NK-92 treated with Interleukin-12 subunit alpha and Interleukin-12 subunit beta, amount 100 ng/mL, for 24 hours (cell line): ENCODE measurements at regions not wholly inside any gene's neighbourhood (a gene's known extent, or its start where the extent isn't known, plus 50 kb on each side); places are given as distances from the start of the nearest gene placed in this dataset.
"Not testable (repeated sequence)": the region's sequence is repeated elsewhere in the genome, so short reads cannot be mapped to it uniquely, and the experiment has no call there.

ENCODE experiments used
- DNase-seq: peaks from one replicate; lab custom pipeline; 2025; lab: John Stamatoyannopoulos, UW

DNA sequence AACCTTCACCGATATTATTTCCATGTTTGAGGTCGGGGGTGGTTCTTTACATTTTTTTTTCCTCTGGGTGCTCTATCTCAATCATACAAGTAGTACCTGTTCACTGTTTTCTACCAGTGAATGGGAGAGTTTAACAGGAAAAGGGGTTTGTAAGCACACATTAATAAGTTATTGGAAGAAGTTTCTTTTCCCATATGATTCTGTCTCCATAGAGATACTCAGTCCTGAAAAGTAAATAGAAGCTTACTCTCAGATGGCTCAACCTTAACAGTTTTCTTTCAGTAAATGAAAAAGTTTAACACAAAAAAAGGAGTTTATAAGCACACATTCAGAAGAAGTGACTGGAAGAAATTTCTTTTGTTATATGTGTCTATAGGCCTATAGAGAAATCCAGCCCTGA is 995.6 kb upstream of the SLC39A10 start:
- DNase-seq = no peak

DNA sequence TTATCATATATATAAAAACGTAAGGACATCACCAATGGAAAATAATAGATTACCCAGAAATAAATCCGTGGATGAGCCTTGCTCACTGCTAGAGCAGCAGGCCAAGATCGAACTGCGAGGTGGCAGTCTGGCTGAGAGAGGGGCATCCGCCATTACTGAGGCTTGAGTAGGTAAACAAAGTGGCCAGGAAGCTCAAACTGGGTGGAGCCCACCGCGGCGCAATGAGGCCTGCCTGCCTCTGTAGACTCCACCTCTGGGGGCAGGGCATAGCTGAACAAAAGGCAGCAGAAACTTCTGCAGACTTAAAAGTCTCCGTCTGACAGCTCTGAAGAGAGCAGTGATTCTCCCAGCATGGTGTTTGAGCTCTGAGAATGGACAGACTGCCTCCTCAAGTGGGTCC is 1018.0 kb upstream of the SLC39A10 start:
- DNase-seq = not testable (repeated sequence)

DNA sequence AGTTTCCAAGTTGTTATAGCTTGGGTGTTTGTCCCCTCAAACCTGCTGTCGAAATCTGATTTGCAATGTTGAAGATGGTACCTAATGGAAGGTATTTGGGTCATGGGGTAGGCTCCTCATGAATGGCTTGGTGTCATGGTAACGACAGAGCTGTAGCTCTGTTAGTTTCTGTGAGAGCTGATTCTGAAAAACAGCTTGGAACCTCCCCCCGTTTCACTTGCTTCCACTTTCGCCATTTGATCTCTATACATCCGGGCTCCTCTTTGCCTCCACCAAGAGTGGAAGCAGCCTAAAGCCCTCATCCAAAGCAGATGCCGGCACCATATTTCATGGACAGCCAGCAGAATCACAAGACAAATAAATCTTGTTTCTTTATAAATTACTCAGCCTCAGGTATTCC is 1035.1 kb upstream of the SLC39A10 start:
- no peak for DNase-seq

DNA sequence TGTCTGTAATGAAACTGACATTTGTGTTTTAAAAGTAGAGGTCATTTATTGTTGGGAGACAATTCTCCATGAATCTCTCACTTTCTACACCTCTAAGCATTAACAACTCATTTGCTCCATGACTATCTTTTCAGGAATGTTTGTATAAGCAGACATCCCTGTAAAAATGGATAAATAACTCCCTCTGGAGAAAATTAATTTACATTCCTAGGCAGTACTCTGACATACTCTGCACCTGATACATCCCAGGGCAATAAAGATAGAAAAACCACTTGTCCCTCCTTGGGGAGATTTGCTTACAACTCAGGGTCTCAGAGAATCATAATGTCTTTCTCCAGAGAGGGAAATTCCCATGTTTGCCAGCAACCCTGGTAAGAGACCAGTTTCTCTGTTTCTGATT is 1037.7 kb upstream of the SLC39A10 start:
- no peak for DNase-seq

DNA sequence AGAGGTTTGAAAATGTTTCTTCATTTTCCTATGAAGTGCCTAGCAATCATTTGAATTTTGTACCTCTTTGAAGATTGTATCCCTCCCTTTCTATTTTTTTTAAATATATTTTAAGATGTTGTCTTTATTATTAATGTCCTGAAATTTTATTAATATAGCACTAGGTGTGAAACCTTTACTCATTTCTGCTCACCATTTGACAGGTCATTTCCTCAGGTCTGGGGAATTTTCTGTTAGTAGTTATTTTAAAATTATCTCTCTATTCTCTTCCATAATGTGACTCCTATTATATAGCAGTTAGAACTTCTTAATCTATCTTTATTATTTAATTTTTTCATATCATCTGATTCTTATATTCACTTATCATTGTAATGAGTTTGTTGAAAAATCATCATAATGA is 1038.6 kb upstream of the SLC39A10 start:
- no peak for DNase-seq

DNA sequence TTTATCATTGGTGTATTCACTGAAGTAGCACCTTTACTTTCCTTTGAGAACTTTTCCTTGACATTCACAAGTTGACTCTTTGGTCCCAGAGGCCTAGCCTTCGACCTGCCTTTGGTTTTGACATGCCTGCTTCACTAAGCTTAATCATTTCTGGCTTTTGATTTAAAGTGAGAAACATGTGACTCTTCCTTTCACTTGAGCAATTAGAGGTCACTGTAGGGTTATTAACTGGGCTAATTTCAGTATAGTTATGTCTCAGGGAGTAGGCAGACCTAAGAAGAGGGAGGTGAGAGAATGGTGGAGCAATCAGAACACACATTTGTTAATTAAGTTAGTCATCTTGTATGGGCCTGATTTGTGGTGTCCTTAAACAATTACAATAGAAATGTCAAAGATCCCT is 1040.7 kb upstream of the SLC39A10 start:
- DNase-seq = no peak

DNA sequence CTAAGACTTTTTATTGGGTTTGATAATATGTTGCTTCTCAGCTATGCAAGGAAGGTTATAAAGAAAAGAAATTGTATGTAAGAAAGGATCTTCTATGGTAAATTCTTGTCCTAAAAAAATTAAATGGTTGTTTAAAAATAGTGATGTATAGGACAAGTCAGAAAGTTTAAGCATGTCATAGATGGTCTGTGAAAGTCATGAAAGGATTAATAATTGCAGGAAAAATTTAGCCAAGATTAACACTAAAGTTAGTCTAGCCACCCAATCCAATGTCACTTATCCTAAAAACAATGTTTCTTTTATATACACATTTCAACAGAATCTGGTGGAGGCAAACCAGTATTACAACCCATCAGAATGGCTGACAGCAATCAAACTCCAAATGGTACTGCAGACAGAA is 1046.7 kb upstream of the SLC39A10 start:
- no peak for DNase-seq

DNA sequence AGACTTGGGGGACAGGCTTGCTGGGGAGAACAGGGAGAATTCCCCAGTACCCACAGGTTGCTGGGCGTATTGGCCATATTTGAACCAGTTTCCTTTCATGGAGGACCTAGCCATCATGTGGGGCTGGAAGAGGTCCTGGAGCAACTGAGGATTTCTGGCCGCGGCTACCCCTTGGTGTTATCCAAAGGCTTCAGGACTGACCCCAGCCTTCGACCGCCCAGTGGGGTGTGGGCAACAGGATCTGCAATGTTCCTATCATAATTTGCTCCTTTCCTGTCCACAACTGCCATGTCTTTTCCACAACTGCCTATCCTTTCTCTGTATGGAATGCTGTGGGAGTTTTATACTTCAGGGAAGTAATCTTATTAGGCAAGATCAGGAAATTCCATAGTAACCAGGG is 1053.6 kb upstream of the SLC39A10 start:
- DNase-seq = no peak

DNA sequence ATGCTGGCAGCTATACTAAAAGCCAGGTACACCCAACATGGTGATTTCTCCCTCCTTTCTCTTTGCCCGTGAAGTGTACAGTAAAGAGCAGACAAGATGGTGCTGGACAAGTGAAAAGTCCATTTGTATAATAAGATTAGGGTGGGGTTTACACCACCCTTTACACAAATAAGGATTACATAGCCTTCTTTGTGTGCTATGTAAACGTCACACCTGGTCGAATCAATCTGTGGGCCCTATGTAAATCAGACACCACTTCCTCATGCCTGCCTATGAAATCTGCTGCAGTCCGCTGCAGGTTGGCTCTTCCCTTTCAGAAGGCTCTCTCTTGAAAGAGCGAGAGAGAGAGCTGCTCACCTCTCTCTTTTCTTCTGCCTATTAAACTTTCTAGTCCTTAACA is 1054.3 kb upstream of the SLC39A10 start:
- no peak for DNase-seq

DNA sequence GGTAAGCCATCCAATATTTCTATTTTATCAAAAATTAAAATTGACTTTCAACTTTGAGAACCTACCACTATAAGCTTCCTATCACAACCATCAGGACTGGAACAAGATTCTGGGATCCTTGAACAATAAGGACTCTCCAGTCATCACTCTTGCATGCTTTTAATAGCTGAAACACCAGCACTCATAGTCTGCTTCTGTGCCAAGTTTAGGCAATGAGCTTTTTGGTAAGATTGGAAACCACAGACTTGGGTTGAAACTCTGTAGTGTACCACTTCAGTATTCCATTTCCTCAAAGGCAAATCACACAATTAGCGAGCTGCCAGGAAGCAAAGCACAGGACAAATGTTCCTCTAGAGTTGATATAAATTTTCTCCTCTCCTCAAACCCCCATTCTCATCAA is 1065.8 kb upstream of the SLC39A10 start:
- DNase-seq = no peak

DNA sequence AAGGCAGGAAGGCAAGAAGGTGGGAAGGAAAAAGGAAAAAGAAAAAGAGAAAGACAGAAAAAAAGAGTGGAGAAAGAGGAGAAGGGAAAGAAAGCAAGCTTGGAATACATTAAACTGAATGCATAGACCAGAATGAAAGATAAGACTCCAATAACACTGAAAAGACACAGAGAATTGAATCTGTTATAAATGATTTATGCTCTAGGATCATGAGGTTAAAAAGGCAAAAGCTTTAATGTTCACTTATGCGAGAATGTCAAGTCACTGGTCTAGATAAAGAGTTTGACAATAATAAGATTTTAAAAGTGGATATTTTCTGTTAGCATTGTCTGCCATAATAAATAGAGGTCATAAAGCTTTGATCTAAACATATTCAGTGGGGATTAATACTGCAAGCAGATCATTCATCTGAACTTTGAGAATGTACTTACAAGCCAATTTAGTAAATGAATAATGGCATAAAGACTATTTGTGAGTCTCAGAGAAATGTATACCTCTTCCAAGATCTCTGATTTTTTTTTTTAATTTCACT is 1069.2 kb upstream of the SLC39A10 start:
- DNase-seq = no peak

DNA sequence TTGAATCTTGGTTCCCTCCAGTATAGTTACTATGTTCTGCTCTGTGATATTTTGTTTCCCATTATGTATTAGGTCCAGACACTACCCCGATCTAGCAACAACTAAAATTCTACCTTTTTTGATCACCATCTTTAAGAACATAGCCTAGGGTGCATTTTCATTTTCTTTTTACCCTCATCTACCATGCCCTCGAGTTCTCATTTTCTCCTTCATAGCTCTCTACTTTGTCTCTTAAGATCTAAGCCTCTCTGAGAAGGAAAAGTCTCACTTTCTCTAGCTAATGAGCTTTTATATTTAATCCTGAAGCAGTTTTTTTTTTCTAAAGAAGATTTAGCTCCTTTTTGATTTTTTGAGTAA is 1089.4 kb upstream of the SLC39A10 start:
- no peak for DNase-seq

DNA sequence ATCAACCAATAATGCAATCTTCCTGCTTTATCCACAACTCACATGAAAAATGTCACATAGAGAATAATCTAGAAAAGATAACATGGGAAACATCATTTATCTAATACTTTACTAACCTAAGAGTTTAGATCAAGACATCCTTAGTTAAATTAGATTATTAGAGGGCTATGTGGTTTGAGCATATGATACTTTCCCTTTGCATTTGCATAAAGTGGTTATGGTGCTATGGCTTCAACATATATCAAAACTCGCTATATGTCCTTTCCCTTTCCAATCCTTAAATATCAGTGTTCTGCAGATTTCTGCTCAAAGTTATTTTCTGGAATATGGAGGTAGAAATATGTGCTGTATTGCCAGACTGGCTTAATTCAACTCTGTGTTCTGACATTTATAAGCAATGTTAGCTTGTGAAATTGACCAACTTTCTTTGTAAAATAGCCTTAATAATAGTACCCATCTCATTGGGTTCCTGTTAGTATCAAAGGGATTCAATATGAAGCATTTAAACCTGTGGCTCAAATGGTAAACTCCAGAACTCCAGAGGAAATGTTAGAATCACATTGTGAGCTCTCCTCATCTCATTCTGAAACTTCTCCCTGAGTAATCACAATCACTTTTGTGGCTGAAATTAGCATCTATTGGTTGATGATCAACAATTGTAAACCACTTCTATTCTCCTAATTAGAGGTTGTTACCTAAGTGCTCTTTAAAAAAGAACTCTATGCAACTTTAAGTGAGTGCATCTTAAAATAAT is 1089.9 kb upstream of the SLC39A10 start:
- DNase-seq = no peak

DNA sequence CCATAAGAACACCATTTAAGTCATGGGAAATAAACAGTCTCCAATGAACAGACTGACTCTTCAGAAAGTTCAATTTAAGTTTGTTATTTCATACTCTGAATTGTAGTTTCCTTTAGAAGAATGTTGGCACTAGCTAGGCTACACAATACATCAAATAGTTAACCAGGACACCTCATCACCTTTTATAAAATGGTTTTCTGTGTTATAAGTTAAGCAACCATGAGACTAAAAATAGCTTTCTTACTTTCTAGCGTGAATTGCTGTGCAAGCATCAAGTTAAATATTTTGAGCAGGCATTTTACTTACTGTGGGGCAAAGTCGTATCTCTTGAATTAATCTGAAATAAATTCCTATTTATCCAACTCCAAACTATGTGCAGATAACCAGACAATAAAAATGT is 1092.6 kb upstream of the SLC39A10 start:
- DNase-seq = no peak

DNA sequence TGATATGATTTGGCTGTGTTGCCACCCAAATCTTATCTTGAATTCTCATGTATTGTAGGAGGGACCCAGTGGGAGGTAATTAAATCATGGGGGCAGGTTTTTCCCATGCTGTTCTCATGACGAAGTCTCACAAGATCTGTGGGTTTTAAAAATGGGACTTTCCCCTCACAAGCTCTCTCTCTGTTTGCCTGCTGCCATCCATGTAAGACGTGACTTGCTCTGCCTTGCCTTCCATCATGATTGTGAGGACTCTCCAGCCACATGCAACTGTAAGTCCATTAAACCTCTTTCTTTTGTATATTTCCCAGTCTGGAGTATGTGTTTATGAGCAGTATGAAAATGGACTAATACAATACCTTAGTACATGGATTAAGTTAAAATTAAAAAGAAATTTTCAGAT is 1094.7 kb upstream of the SLC39A10 start:
- DNase-seq = no peak

DNA sequence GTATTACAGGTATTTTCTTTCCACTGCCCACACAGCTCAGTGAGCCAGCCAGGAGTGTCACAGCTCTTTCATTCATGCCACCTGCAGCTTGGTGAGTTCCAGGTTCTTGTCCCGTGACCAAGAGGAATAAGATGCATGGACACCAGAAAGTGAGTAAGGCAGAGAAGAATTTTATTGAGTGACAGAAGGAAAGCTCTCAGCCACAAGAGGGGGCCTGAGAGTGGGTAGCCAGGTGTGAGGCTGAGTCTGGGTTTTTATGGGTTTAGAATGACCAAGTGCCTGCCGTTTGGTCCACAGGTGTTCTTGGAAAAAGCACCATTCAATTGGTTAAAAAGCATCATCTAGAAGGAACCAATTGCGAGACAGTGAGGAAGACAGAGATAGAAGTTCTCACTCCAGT is 1097.1 kb upstream of the SLC39A10 start:
- no peak for DNase-seq

DNA sequence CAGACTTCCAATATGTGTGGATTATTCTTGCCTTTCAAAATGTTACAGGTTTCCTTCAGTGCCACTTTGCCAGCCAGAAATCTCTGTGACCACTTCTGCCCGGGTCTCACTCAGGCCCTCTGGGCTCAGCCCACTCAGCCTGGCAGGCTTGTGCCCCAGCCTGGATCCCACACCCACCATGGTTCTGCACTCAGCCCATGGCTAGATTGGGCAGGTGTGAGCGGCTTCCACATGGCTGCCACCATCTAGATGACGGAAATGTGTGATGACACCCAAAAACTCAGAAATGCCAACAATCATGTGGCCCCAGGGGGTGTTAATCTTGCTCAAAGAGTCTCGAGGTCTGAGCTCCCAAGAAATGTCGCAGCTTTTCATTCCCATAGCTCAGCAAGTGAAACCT is 1097.5 kb upstream of the SLC39A10 start:
- no peak for DNase-seq

DNA sequence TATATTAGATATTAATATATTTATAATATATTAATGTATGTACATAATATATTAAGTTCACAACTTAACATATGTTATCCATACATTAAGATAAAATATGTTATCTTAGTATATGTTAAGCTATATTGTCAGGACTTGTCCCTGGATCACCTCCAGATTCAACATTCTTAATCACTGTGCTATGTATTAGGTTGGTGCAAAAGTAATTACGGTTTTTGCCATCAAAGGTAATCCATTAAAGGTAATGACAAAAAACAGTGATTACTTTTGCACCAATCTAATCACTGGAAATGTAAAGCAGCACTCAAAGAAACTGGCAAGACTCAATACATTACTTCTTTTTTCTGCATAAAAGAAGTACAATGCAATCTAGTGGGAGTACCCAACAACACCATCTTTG is 1099.0 kb upstream of the SLC39A10 start:
- DNase-seq = no peak

DNA sequence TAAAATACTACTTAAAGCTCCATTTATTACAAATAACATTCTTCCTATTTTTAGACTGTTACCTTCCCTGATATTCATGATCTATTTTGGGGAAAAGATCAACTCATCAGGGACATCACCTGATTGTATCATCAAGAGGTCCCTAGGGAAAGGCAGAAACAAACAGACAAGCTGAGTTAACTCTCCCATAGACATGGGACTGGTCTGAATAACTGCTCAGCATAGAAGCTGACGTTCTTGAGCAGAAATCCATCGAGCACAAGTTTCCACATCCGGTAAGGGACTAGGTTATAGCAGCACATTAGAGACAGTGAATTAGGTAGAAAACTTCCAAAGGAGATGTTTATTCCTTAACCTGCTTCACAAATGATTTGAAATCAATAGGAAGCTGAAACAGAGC is 1100.4 kb upstream of the SLC39A10 start:
- no peak for DNase-seq

DNA sequence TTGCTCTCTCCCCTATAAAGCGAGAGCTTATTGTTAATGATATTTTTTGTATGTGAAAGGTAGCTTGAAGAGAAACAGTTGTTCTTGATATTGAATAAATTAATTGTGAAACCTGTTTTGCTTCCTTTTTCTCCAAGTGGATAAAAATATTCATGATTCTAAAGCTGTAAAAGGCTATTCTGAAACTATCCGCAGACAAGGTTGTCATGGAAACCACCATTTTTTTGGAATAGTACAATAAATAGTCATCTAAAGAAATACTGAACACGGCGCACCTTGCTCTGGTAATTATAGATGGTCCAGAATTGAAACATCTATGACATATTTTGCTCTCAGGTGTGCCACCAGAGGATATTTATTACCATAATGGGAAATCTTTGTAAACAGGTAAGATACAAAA is 1103.0 kb upstream of the SLC39A10 start:
- DNase-seq = no peak

DNA sequence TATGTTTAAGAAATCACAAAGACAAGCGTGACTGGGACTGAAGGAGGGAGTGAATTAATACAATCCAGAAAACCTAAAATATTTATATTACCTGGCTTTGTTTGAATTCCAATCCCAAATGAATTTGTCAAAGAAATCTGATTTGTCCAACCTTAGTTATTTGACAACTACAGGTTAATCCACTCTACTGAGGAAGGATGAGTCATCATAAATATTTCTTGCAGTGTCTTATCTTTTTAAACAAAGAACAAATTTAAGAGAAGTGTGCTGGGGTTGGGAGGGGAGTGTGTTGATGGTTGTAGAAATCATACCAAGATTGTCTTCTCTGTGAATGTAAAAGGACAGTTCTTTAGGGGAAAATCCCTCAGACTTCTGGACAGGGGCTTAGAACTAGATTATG is 1106.3 kb upstream of the SLC39A10 start:
- DNase-seq = no peak

DNA sequence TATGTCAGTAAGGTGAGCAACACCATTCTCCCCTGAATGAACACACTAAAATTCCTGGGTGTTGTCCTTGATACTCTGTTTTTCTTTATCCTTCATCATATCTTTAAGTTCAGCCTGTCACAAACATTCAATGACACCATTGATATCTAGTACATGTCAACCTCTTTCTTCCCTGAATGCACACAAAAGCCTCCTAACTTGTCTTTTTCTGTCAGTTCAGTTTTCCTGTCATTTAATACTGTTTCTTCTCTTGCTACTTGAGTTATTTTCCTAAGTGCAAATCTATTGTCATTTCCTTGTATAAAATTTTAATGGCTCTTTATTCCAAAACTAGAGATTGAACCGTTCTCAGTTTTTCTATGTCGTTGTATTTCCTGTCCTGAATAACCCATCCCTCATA is 1107.6 kb upstream of the SLC39A10 start:
- no peak for DNase-seq

DNA sequence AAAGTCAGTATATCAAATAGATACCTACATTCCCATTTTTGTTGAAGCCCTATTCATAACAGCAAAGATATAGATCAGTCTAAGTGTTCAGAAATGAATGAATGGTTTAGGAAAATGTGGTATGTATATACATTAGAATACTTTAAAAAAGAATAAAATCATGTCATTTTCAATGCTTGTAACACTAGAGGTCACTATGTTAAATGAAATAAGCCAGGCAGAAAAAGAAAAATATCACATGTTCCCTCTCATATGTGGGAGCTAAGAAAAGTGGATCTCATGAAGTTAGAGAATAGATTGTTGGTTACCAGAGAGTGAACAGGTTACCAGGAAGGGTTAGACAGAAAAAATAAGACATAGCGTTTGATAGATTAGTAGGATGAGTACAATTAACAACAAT is 1111.0 kb upstream of the SLC39A10 start:
- no peak for DNase-seq

DNA sequence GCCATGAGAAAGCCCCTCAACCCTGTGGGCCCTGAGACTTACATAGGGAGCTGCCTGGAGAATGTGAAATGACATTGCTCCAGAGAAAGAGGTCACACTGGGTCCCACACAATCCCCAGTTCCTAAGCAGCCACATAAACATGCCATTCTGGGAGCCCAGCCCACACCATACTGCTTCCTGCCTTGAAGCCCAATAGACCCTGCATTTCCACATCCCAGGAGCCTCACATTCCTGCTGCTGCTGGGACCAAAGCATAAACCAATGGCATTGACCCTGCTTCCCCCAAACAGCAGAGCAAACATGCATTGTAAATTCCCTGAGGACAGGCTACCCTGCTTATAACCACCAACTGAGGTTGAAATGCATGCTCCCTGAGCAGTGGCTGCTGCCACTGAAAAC is 1117.6 kb upstream of the SLC39A10 start:
- DNase-seq = no peak
